ENCODE measurements at regions not wholly inside any gene's neighbourhood (a gene's known extent, or its start where the extent isn't known, plus 50 kb on each side); places are given as distances from the start of the nearest gene placed in this dataset.

DNA sequence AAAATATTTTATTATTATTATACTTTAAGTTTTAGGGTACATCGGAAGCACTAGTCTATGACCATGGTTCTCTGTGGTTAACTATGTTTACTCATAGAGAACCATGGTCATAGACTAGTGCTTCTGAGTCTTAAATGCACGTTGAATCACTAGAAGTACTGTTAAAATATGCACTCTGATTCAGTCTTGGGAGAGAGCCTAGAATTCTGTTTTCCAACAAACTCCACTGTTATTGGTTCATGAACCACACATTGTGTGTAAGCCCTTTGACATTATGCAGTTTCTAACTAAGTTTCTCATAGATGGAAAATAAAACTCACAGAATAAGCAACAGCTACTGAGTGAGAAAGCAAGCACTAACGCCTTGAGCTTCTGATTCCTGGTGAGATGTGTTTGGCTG lies 1120.6 kb downstream of the SORCS1 start:
- H3K36me3 Mint-ChIP-seq (ENCODE audit: low read depth): no peaks in the 10 kb centered on the region
- peaks cover 5% of the 10 kb centered on the region for H3K4me1 Mint-ChIP-seq
- H3K9me3 Mint-ChIP-seq: no peaks in the 10 kb centered on the region
- TF ChIP-seq, protein P1, sequence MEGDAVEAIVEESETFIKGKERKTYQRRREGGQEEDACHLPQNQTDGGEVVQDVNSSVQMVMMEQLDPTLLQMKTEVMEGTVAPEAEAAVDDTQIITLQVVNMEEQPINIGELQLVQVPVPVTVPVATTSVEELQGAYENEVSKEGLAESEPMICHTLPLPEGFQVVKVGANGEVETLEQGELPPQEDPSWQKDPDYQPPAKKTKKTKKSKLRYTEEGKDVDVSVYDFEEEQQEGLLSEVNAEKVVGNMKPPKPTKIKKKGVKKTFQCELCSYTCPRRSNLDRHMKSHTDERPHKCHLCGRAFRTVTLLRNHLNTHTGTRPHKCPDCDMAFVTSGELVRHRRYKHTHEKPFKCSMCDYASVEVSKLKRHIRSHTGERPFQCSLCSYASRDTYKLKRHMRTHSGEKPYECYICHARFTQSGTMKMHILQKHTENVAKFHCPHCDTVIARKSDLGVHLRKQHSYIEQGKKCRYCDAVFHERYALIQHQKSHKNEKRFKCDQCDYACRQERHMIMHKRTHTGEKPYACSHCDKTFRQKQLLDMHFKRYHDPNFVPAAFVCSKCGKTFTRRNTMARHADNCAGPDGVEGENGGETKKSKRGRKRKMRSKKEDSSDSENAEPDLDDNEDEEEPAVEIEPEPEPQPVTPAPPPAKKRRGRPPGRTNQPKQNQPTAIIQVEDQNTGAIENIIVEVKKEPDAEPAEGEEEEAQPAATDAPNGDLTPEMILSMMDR (IDR thresholded peaks at IDR 0.05; ENCODE audit: unreplicated experiment in 3 of 3): no peak
- peak overlapping the region; percentile 82 to 90 (median 87) for H3K27ac Mint-ChIP-seq
- H3K27me3 Mint-ChIP-seq (ENCODE audit: low read depth): no peaks in the 10 kb centered on the region
- no peak overlapping the region for H3K4me3 Mint-ChIP-seq

DNA sequence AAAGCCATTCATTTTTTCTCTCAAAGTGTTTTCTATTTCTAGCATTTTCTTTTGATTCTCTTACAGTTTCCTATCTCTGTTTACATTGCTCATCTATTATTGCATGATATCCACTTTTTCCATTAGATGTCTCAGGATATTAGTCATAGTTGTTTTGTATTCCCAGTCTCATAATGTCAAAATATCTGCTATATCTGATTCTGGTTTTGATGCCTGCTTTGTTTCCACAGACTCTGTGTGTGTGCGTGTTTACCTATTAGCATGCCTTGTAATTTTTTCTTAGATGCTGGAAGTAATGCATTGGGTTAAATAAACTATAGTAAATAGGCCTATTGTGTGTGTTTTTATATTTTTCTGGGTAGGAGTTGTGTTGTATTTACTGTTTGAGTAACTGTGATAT lies 1126.3 kb downstream of the SORCS1 start:
- Mint-ChIP-seq H3K4me3 (no peak overlapping the region), H3K27me3 (ENCODE audit: low read depth) (no peaks in the 10 kb centered on the region), H3K4me1 (no peaks in the 10 kb centered on the region), H3K36me3 (ENCODE audit: low read depth) (no peaks in the 10 kb centered on the region), H3K9me3 (peaks cover 11% of the 10 kb centered on the region), H3K27ac (no peak overlapping the region)
- TF ChIP-seq, protein P1 (IDR thresholded peaks at IDR 0.05; ENCODE audit: unreplicated experiment in 3 of 3): no peak

DNA sequence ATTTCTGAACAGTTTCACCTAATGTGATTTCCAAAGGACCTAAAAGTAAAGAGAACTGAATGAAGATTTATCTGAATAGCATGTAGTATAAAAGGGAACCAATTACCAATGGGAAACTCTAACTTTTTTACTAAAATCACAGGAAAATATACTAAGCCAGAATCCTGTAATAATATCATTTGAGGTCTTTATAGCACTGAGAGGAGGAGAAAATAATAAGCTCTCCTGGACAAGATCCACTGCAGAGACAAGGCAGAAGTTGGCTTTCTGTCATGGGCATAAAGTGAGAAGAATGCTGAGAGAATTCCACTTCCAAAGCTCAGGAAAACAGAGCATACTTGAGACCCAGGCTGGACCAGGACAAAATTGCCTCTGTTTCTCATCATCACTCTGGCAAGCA lies 1131.4 kb downstream of the SORCS1 start:
- Mint-ChIP-seq H3K36me3 (ENCODE audit: low read depth) (no peaks in the 10 kb centered on the region), H3K4me1 (no peaks in the 10 kb centered on the region), H3K27ac (no peak overlapping the region), H3K4me3 (no peak overlapping the region), H3K9me3 (peaks cover 11% of the 10 kb centered on the region), H3K27me3 (ENCODE audit: low read depth) (no peaks in the 10 kb centered on the region)
- TF ChIP-seq, protein P1 (IDR thresholded peaks at IDR 0.05; ENCODE audit: unreplicated experiment in 3 of 3): no peak

DNA sequence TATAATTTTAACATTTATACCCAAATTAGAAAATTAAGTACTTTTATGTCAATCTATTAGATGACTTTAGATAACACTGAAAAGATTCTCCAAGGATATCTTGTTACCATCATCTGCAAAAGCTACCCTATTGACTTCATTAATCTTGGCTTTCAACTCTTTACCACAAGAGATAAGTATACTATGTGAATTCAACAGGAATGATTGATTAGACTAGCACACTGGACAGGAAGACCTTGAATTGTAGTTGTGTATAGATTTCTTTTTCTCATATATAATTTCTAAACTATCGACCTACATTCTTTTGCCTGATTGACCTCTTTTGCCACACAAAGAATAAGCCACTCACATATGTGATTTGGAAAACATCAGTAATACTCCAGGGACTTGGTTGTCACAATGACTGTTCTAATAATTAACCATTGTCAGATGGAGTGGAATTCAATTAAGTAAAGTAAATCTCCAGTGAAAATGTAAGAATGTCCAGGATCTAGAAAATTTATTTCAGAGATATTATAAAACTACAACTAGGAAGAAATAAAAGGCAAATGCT lies 1132.0 kb downstream of the SORCS1 start:
- H3K4me3 Mint-ChIP-seq: no peak overlapping the region
- H3K9me3 Mint-ChIP-seq: peaks cover 11% of the 10 kb centered on the region
- no peak overlapping the region for H3K27ac Mint-ChIP-seq
- H3K4me1 Mint-ChIP-seq: no peaks in the 10 kb centered on the region
- H3K27me3 Mint-ChIP-seq (ENCODE audit: low read depth): no peaks in the 10 kb centered on the region
- TF ChIP-seq, protein P1 (IDR thresholded peaks at IDR 0.05; ENCODE audit: unreplicated experiment in 3 of 3): no peak
- no peaks in the 10 kb centered on the region for H3K36me3 Mint-ChIP-seq (ENCODE audit: low read depth)

DNA sequence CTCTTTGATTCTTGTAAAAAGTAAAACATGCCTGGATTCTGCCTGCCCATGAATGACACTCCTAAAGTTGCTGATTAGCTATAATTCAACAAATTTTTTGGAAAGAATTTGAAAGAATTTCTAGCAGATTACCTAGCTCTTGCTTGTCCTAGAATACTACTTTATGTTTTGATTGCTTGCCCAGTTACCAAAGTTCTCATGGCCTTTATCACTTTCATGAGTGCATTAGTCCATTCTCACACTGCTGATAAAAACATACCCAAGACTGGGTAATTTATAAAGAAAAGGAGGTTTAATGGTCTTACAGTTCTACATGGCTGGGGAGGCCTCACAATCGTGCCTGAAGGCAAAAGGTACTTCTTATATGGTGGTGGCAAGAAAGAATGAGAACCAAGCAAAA lies 1137.3 kb downstream of the SORCS1 start:
- TF ChIP-seq, protein P1 (IDR thresholded peaks at IDR 0.05; ENCODE audit: unreplicated experiment in 3 of 3): no peak
- Mint-ChIP-seq H3K27ac (no peak overlapping the region), H3K36me3 (ENCODE audit: low read depth) (no peaks in the 10 kb centered on the region), H3K27me3 (ENCODE audit: low read depth) (no peaks in the 10 kb centered on the region), H3K4me3 (no peak overlapping the region), H3K9me3 (no peaks in the 10 kb centered on the region), H3K4me1 (no peaks in the 10 kb centered on the region)

DNA sequence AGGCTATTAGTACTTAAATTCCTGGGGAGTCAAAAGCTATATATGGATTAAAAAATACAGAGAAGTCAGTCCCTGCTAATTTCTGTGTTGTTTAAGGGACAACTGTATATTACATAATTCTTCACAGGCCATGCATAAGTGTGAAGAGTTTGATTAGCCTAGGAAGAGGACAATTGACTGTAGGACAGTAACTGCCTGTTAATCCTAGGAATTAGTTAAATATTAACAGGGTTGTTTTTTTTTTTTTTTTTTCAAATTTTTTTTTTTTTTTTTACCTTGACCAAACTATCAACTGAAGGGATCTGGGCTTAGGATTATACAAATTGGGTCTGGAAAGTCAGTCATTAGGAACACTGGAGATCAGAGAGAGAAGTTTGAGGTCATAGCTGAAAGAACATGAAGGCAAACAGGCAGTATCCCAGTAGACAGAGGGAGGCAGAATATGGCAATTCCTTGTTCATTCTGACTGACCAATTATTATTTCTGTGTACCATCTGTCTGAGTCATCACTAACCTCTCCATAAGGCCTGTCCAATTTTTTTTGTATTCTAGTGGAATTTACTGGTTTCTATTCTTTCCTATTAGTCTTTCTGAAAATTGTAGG lies 1139.2 kb downstream of the SORCS1 start:
- no peaks in the 10 kb centered on the region for H3K27me3 Mint-ChIP-seq (ENCODE audit: low read depth)
- TF ChIP-seq, protein P1 (IDR thresholded peaks at IDR 0.05; ENCODE audit: unreplicated experiment in 3 of 3): no peak
- H3K27ac Mint-ChIP-seq: no peak overlapping the region
- no peak overlapping the region for H3K4me3 Mint-ChIP-seq
- no peaks in the 10 kb centered on the region for H3K4me1 Mint-ChIP-seq
- no peaks in the 10 kb centered on the region for H3K9me3 Mint-ChIP-seq
- no peaks in the 10 kb centered on the region for H3K36me3 Mint-ChIP-seq (ENCODE audit: low read depth)
